Suprapubic skin (tissue), 3 donors: ENCODE measurements at regions not wholly inside any gene's neighbourhood (a gene's known extent, or its start where the extent isn't known, plus 50 kb on each side); places are given as distances from the start of the nearest gene placed in this dataset.

Experiments used
- CTCF ChIP-seq, 2 donors: fragments of 200-600 bp in 1 of 2; fragments of 450-650 bp in 1 of 2; sonication (generic) in 1 of 2; IDR thresholded peaks; one replicate each; pipeline ENCODE4 v1.5.1; 2016 to 2019; ENCODE audit warnings: antibody characterized with exemption in 2 of 2, mild to moderate bottlenecking in 1 of 2, moderate library complexity in 1 of 2
- EP300 ChIP-seq: sonication (generic); formaldehyde crosslinking; IDR thresholded peaks from one replicate; pipeline ENCODE4 v1.6.1; 2017; ENCODE audit warnings: antibody characterized with exemption

GRCh38 chr12:92032101-92032500 is 113.5 kb downstream of the BTG1 start:
- TF ChIP-seq CTCF (IDR thresholded peaks at IDR 0.05): no peak
- no peak for TF ChIP-seq EP300
